H7 (cell line): ENCODE measurements at regions not wholly inside any gene's neighbourhood (a gene's known extent, or its start where the extent isn't known, plus 50 kb on each side); places are given as distances from the start of the nearest gene placed in this dataset.
A peak's percentile ranks its signal among the peaks of the same experiment; 100 is the strongest.
"Not testable (repeated sequence)": the region's sequence is repeated elsewhere in the genome, so short reads cannot be mapped to it uniquely, and the experiment has no call there.

Source experiments
- DNase-seq: peaks from one replicate; pipeline ENCODE4 v3.0.0; 2012
- H3K27me3 ChIP-seq: 2 replicates; pipeline ENCODE4 v1.6.0; 2011; ENCODE audit warnings: mild to moderate bottlenecking, low read length; ENCODE audit not compliant: control insufficient read depth, insufficient read depth
- H3K36me3 ChIP-seq: replicated peaks from 2 replicates; pipeline ENCODE4 v1.5.1; 2011; ENCODE audit warnings: low read length; ENCODE audit not compliant: control insufficient read depth, insufficient read depth
- H3K4me3 ChIP-seq: 2 replicates; pipeline ENCODE4 v1.5.1; 2011; ENCODE audit warnings: low read depth, mild to moderate bottlenecking, control low read depth, low read length, moderate library complexity; ENCODE audit not compliant: insufficient read depth

DNA sequence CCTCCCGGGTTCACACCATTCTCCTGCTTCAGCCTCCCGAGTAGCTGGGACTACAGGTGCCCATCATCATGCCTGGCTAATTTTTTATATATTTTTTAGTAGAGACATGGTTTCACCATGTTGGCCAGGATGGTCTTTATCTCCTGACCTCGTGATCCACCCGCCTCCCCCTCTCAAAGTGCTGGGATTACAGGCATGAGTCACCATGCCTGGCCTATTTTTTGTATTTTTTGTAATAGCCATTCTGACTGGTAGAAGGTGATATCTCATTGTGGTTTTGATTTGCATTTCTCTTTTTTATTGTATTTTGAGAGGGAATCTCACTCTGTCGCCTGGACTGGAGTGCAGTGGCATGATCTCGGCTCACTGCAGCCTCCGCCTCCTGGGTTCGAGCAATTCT is 139.6 kb upstream of the TNPO1 start:
- H3K27me3 ChIP-seq, H3K36me3 ChIP-seq, H3K4me3 ChIP-seq, DNase-seq: not testable (repeated sequence)

GRCh38 chr5:72673623-72674022 is 142.8 kb upstream of the TNPO1 start:
- DNase-seq: no peak
- no peak overlapping the region for H3K4me3 ChIP-seq
- H3K27me3 ChIP-seq: no peaks in the 10 kb centered on the region
- H3K36me3 ChIP-seq: no peaks in the 10 kb centered on the region

DNA sequence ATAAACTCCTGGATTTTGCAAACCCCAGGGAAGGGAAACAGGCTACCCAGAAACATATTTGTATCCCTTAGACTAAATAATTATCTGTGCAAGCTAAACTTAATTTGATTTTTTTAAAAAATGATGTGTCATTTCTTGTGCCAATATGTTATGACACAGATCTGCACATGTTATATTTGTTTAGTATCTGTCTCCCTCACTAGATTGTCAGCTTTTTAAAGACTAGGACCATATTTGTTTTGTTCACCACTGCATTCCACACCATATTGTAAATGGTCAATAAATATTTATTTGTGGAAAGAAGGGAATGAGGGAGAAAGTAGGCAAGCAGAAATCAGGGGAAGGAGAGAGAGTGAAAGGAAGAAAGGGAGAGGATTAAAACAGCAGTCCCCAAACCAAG is 143.3 kb upstream of the TNPO1 start:
- Histone ChIP-seq H3K36me3 (no peaks in the 10 kb centered on the region), H3K27me3 (no peaks in the 10 kb centered on the region), H3K4me3 (no peak overlapping the region)
- no peak for DNase-seq

- peaks cover 2% of the 10 kb centered on the region; the same call in 1 of the 2 replicates for H3K27me3 ChIP-seq
- no peak for DNase-seq
- no peaks in the 10 kb centered on the region for H3K36me3 ChIP-seq
- no peak overlapping the region for H3K4me3 ChIP-seq
Measured at GRCh38 chr5:72667708-72668107, 148.8 kb upstream of the TNPO1 start.

GRCh38 chr5:72662936-72663335 is 153.5 kb upstream of the TNPO1 start:
- H3K27me3 ChIP-seq: peaks cover 4% of the 10 kb centered on the region; the same call in 1 of the 2 replicates
- DNase-seq: peak; percentile 14
- H3K36me3 ChIP-seq: no peaks in the 10 kb centered on the region
- no peak overlapping the region for H3K4me3 ChIP-seq

- Histone ChIP-seq H3K4me3 (no peak overlapping the region), H3K36me3 (no peaks in the 10 kb centered on the region), H3K27me3 (peaks cover 4% of the 10 kb centered on the region; the same call in 1 of the 2 replicates)
- DNase-seq: no peak
Measured at GRCh38 chr5:72662305-72662704, 154.2 kb upstream of the TNPO1 start.

DNA sequence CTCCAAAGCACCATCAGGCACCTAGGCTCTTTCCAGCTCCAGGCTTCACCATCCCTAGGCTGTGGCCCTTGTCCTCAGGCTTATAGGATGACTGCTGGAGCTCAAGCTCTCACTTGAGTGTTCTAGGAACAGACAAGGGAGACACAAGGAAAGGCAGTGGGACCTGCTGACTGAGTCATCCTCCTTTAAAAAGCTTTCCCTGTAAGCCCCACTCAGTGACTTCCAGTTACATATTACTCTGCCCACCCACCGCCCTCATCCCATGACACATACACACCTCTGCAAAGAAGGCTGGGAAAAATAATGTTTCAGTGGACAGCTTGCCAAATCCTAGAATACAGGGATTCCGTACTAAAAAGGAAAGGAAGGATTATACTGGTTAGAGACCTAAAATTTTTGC is 154.2 kb upstream of the ZNF366 start:
- peaks cover 4% of the 10 kb centered on the region; the same call in 1 of the 2 replicates for H3K27me3 ChIP-seq
- H3K4me3 ChIP-seq: no peak overlapping the region
- no peaks in the 10 kb centered on the region for H3K36me3 ChIP-seq
- no peak for DNase-seq

DNA sequence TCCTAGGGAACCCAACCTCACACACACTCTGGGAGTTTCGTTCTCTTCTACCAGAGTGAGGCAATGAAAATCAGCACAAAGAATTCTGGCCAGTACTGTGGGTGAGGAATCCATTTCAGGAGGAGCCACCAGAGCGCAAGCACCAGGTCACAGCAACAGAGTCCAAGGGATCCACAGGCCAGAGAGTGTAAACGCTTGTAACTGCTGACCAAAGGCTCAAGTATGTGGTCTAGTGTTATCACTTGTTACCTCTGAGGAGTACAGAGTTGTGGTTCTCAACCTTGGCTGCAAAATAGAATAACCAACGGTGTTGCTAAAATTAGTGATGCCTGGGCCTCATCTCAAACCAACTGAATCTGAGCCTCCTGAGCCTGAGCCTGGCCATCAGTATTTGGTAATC is 152.5 kb upstream of the ZNF366 start:
- Histone ChIP-seq H3K36me3 (no peaks in the 10 kb centered on the region), H3K27me3 (peaks cover 4% of the 10 kb centered on the region; the same call in 1 of the 2 replicates), H3K4me3 (no peak overlapping the region)
- DNase-seq: no peak

- Histone ChIP-seq H3K27me3 (peaks cover 4% of the 10 kb centered on the region; the same call in 1 of the 2 replicates), H3K36me3 (no peaks in the 10 kb centered on the region), H3K4me3 (no peak overlapping the region)
- no peak for DNase-seq
Measured at GRCh38 chr5:72658761-72659540, 151.7 kb upstream of the ZNF366 start.

GRCh38 chr5:72658161-72658560 is 151.0 kb upstream of the ZNF366 start:
- H3K27me3 ChIP-seq: peaks cover 3% of the 10 kb centered on the region; the same call in 1 of the 2 replicates
- DNase-seq: no peak
- no peaks in the 10 kb centered on the region for H3K36me3 ChIP-seq
- no peak overlapping the region for H3K4me3 ChIP-seq

DNA sequence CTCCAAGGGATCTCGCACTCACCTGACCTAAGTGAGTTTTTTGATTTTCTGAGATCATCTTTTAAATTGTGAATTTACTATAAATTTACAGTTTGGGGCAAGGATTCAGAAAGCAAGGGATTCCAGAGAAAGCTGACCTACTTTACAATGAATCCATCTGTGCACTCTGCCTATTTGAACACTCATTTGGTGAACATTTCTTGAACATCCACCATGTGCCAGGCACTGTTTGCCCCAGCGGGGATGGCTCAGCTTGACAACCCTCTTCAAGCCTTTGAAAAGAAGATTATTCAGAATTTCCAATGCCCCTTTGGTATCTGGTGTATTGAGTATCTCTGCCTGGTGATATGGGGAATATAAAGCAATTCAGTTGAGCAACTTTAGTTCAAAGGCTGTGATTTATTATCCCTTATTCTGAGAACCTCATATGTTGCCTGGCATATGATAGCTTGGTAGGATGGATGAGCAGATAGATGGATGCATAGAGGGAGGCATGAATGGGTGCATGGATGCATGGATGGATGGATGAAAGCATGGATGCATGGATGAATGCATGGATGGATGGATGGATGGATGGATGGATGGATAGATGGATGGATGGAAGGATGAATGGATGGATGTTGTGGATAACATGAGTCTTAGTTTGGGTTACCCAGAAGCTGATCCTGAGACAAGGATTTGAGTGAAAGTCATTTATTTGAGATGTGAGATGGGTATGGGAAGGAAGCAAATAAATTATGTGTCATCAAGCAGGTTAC is 149.7 kb upstream of the ZNF366 start:
- H3K27me3 ChIP-seq: peaks cover 3% of the 10 kb centered on the region; the same call in 1 of the 2 replicates
- H3K36me3 ChIP-seq: no peaks in the 10 kb centered on the region
- no peak for DNase-seq
- no peak overlapping the region for H3K4me3 ChIP-seq

DNA sequence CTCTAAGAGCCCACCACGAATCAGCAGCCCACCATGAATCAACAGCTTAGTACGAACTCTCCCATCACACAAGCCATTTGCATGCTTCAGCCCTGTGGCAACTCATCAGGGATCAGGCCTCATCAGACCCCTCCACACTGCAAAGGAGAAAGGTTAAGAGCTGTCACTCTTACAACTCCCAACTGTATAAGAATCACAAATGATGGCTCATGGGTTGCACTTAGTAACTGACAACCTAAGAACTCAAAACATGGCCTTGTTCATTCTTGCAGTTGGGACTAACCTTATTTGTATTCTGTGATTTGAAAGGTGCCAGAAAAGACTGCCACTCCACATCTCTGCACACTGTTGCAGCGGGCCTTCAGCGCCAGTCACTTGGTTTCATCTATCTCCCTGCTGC is 149.1 kb upstream of the ZNF366 start:
- no peak for DNase-seq
- Histone ChIP-seq H3K27me3 (peaks cover 3% of the 10 kb centered on the region; the same call in 1 of the 2 replicates), H3K36me3 (no peaks in the 10 kb centered on the region), H3K4me3 (no peak overlapping the region)

DNA sequence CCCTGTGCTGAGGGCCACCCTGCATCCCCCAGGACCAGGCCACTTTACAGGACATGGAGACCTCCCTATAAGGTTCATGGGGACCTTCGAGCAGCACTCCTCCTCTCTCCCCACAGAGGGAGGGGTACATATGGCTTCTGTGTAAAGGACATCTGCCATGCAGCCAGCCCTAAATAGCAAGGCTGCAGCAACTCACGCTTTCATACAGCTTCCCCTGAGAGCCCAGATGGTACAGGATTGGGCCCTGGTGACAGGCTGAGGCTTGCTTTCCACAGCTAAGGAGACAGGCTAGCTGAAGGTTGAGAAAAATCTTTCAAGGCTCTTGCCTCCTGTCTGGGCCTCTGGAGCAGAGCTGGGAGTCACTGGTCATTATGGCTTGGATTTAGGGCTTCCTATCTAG is 147.0 kb upstream of the ZNF366 start:
- no peak for DNase-seq
- H3K36me3 ChIP-seq: no peaks in the 10 kb centered on the region
- no peak overlapping the region for H3K4me3 ChIP-seq
- no peaks in the 10 kb centered on the region; the same call in 1 of the 2 replicates for H3K27me3 ChIP-seq

GRCh38 chr5:72653586-72653985 is 146.4 kb upstream of the ZNF366 start:
- no peak for DNase-seq
- H3K27me3 ChIP-seq: no peaks in the 10 kb centered on the region; the same call in 1 of the 2 replicates
- no peak overlapping the region for H3K4me3 ChIP-seq
- no peaks in the 10 kb centered on the region for H3K36me3 ChIP-seq

GRCh38 chr5:72651779-72652178 is 144.6 kb upstream of the ZNF366 start:
- Histone ChIP-seq H3K27me3 (no peaks in the 10 kb centered on the region), H3K4me3 (no peak overlapping the region), H3K36me3 (no peaks in the 10 kb centered on the region)
- DNase-seq: no peak
